ENCODE measurements at regions not wholly inside any gene's neighbourhood (a gene's known extent, or its start where the extent isn't known, plus 50 kb on each side); places are given as distances from the start of the nearest gene placed in this dataset.

- no peak for TF ChIP-seq TAF1 (IDR thresholded peaks at IDR 0.05; ENCODE audit: low read depth, low read length)
- TF ChIP-seq POLR2A (IDR thresholded peaks at IDR 0.05; ENCODE audit: low read depth, low read length): no peak
- no peak for TF ChIP-seq POLR2AphosphoS5 (IDR thresholded peaks at IDR 0.05; ENCODE audit: low read depth, low read length)
- TF ChIP-seq PAX5 (IDR thresholded peaks at IDR 0.05; ENCODE audit: insufficient read depth, low read length, severe bottlenecking): no peak
- no peak for TF ChIP-seq SPI1 (IDR thresholded peaks at IDR 0.05; ENCODE audit: low read depth, low read length)
- no peak for TF ChIP-seq POU2F2 (IDR thresholded peaks at IDR 0.05; ENCODE audit: low read depth, low read length)
Observed at GRCh38 chr16:55955845-55956244, 80.7 kb upstream of the CES5A start.
